GM12865 (cell line): ENCODE measurements at regions not wholly inside any gene's neighbourhood (a gene's known extent, or its start where the extent isn't known, plus 50 kb on each side); places are given as distances from the start of the nearest gene placed in this dataset.

ENCODE experiments used
- DNase-seq: peaks from one replicate; pipeline ENCODE4 v3.0.0; 2010; ENCODE audit warnings: low read depth
- H3K4me3 ChIP-seq: 2 replicates; pipeline ENCODE4 v1.5.1; 2011; ENCODE audit warnings: mild to moderate bottlenecking, low read depth, low read length, control low read depth
- CTCF ChIP-seq: IDR thresholded peaks from 2 replicates; pipeline ENCODE4 v1.5.1; 2011; ENCODE audit warnings: low read length, control low read depth, low read depth, inconsistent platforms; ENCODE audit not compliant: insufficient read depth; ENCODE audit errors: missing control alignments

GRCh38 chr5:173547579-173547978 lies 68.9 kb downstream of the BOD1 start:
- no peak overlapping the region for H3K4me3 ChIP-seq
- TF ChIP-seq CTCF = no peak
- DNase-seq = peak; percentile 80

GRCh38 chr5:173542964-173543363 lies 73.5 kb downstream of the BOD1 start:
- no peak overlapping the region for H3K4me3 ChIP-seq
- no peak for DNase-seq
- no peak for TF ChIP-seq CTCF

- no peak for TF ChIP-seq CTCF
- no peak for DNase-seq
- no peak overlapping the region for H3K4me3 ChIP-seq
Measured at GRCh38 chr5:173542159-173542558, 74.3 kb downstream of the BOD1 start.

GRCh38 chr5:173538654-173539053 lies 77.8 kb downstream of the BOD1 start:
- peak; percentile 87 for DNase-seq
- H3K4me3 ChIP-seq = no peak overlapping the region
- TF ChIP-seq CTCF = no peak

GRCh38 chr5:173538018-173538417 lies 78.4 kb downstream of the BOD1 start:
- DNase-seq = no peak
- no peak for TF ChIP-seq CTCF
- no peak overlapping the region for H3K4me3 ChIP-seq

GRCh38 chr5:173537228-173537627 lies 79.2 kb downstream of the BOD1 start:
- TF ChIP-seq CTCF = no peak
- DNase-seq = peak; percentile 66

GRCh38 chr5:173535976-173536639 lies 80.3 kb downstream of the BOD1 start:
- no peak for TF ChIP-seq CTCF
- H3K4me3 ChIP-seq = no peak overlapping the region
- DNase-seq = no peak

More at GRCh38 chr5:173537228-173537627, 79.2 kb downstream of the BOD1 start:
- no peak overlapping the region for H3K4me3 ChIP-seq
